KMS-11 (cell line): ENCODE measurements at regions not wholly inside any gene's neighbourhood (a gene's known extent, or its start where the extent isn't known, plus 50 kb on each side); places are given as distances from the start of the nearest gene placed in this dataset.
"Not testable (repeated sequence)": the region's sequence is repeated elsewhere in the genome, so short reads cannot be mapped to it uniquely, and the experiment has no call there.

ENCODE experiments used
- H2AFZ ChIP-seq: fragments of 200-600 bp; sonication (generic); 2 replicates; pipeline ENCODE4 v1.6.1; 2016; ENCODE audit warnings: antibody characterized with exemption, mixed run types, low read depth
- H3K27ac ChIP-seq: fragments of 200-600 bp; sonication (generic); 2 replicates; pipeline ENCODE4 v1.6.1; 2016; ENCODE audit warnings: mild to moderate bottlenecking, mixed run types
- H3K27me3 ChIP-seq: fragments of 200-600 bp; sonication (generic); 2 replicates; pipeline ENCODE4 v1.6.1; 2017; ENCODE audit warnings: mild to moderate bottlenecking, low read depth, mixed run types, moderate library complexity; ENCODE audit not compliant: insufficient read depth
- H3K36me3 ChIP-seq: fragments of 200-600 bp; sonication (generic); 2 replicates; pipeline ENCODE4 v1.6.1; 2017; ENCODE audit warnings: mild to moderate bottlenecking, mixed run types; ENCODE audit not compliant: insufficient read depth
- H3K4me1 ChIP-seq: fragments of 200-600 bp; sonication (generic); 2 replicates; pipeline ENCODE4 v1.6.1; 2016; ENCODE audit warnings: mild to moderate bottlenecking, low read depth, mixed run types; ENCODE audit not compliant: poor library complexity, severe bottlenecking
- H3K4me2 ChIP-seq: fragments of 200-600 bp; sonication (generic); 2 replicates; pipeline ENCODE4 v1.7.0; 2016; ENCODE audit warnings: mild to moderate bottlenecking, mixed run types
- H3K4me3 ChIP-seq: fragments of 200-600 bp; sonication (generic); IDR thresholded peaks from 2 replicates; pipeline ENCODE4 v1.6.1; 2017; ENCODE audit warnings: low read depth, low read length, mixed read lengths; ENCODE audit not compliant: insufficient read depth
- H3K79me2 ChIP-seq: fragments of 200-600 bp; sonication (generic); 2 replicates; pipeline ENCODE4 v1.6.1; 2016; ENCODE audit warnings: low read depth, mixed run types; ENCODE audit not compliant: insufficient read depth
- H3K9ac ChIP-seq: fragments of 200-600 bp; sonication (generic); 2 replicates; pipeline ENCODE4 v1.6.1; 2016; ENCODE audit warnings: mild to moderate bottlenecking, mixed run types
- H4K20me1 ChIP-seq: fragments of 200-600 bp; sonication (generic); 2 replicates; pipeline ENCODE4 v1.6.1; 2016; ENCODE audit warnings: mild to moderate bottlenecking, mixed run types; ENCODE audit not compliant: insufficient read depth
- CTCF ChIP-seq: fragments of 200-600 bp; sonication (generic); conservative IDR thresholded peaks from 2 replicates; pipeline ENCODE4 v1.6.1; 2017; ENCODE audit warnings: low read depth, mild to moderate bottlenecking, antibody characterized with exemption, low read length, moderate library complexity, mixed read lengths

- Histone ChIP-seq H3K27me3 (no peaks in the 10 kb centered on the region), H3K4me2 (no peak overlapping the region), H3K4me3 (no peak overlapping the region), H2AFZ (no peak overlapping the region), H3K79me2 (no peaks in the 10 kb centered on the region), H3K9ac (no peak overlapping the region), H3K36me3 (no peaks in the 10 kb centered on the region), H3K27ac (no peak overlapping the region), H4K20me1 (no peaks in the 10 kb centered on the region), H3K4me1 (no peaks in the 10 kb centered on the region)
- no peak for TF ChIP-seq CTCF
Observed at GRCh38 chr16:80253741-80254140, 287.1 kb upstream of the DYNLRB2 start.

GRCh38 chr16:80250381-80250780 is 290.4 kb upstream of the DYNLRB2 start:
- H3K27ac ChIP-seq = no peak overlapping the region
- H3K36me3 ChIP-seq = no peaks in the 10 kb centered on the region
- no peaks in the 10 kb centered on the region for H3K79me2 ChIP-seq
- H3K9ac ChIP-seq = no peak overlapping the region
- H2AFZ ChIP-seq = no peak overlapping the region
- H4K20me1 ChIP-seq = no peaks in the 10 kb centered on the region
- H3K27me3 ChIP-seq = no peaks in the 10 kb centered on the region
- H3K4me2 ChIP-seq = no peak overlapping the region
- TF ChIP-seq CTCF = no peak
- no peak overlapping the region for H3K4me3 ChIP-seq
- no peaks in the 10 kb centered on the region for H3K4me1 ChIP-seq

GRCh38 chr16:80243303-80243702 is 297.5 kb upstream of the DYNLRB2 start:
- not testable (repeated sequence) for H3K79me2 ChIP-seq, H3K27me3 ChIP-seq, H3K9ac ChIP-seq, H3K4me2 ChIP-seq, H2AFZ ChIP-seq, H3K36me3 ChIP-seq, H3K27ac ChIP-seq, H3K4me3 ChIP-seq, H4K20me1 ChIP-seq, H3K4me1 ChIP-seq

- not testable (repeated sequence) for H3K4me1 ChIP-seq
Observed at GRCh38 chr16:80242279-80242678, 298.5 kb upstream of the DYNLRB2 start.

GRCh38 chr16:80233097-80233835 is 307.5 kb upstream of the DYNLRB2 start:
- H3K27me3 ChIP-seq = no peaks in the 10 kb centered on the region
- H3K4me3 ChIP-seq = no peak overlapping the region
- no peak overlapping the region for H3K27ac ChIP-seq
- no peaks in the 10 kb centered on the region for H3K79me2 ChIP-seq
- H4K20me1 ChIP-seq = no peaks in the 10 kb centered on the region
- H3K4me2 ChIP-seq = no peak overlapping the region
- no peaks in the 10 kb centered on the region for H3K36me3 ChIP-seq
- no peak overlapping the region for H3K9ac ChIP-seq
- no peak overlapping the region for H2AFZ ChIP-seq
- H3K4me1 ChIP-seq = no peaks in the 10 kb centered on the region
- TF ChIP-seq CTCF = no peak

More at GRCh38 chr16:80242279-80242678, 298.5 kb upstream of the DYNLRB2 start:
- not testable (repeated sequence) for H3K9ac ChIP-seq, H2AFZ ChIP-seq, H3K27ac ChIP-seq, H3K4me2 ChIP-seq, H4K20me1 ChIP-seq, H3K27me3 ChIP-seq, H3K79me2 ChIP-seq, H3K36me3 ChIP-seq, H3K4me3 ChIP-seq
